AG04450 (cell line): ENCODE measurements at regions not wholly inside any gene's neighbourhood (a gene's known extent, or its start where the extent isn't known, plus 50 kb on each side); places are given as distances from the start of the nearest gene placed in this dataset.

ENCODE experiments used
- CTCF ChIA-PET: fragments of 300-600, 350-600 bp; formaldehyde crosslinking; extraction: SDS; loops from one replicate; lab custom pipeline; 2022; ENCODE audit warnings: antibody characterized with exemption, inconsistent platforms; lab: Charles Lee
- POLR2A ChIA-PET: fragments of 350-600 bp; formaldehyde crosslinking; extraction: SDS; loops from one replicate; lab custom pipeline; 2021; ENCODE audit warnings: antibody characterized with exemption, inconsistent platforms; lab: Yijun Ruan, JAX
- DNase-seq: peaks from one replicate; pipeline ENCODE4 v3.0.0-alpha.2; 2011; ENCODE audit warnings: low read depth, low spot score
- H3K27ac ChIP-seq: one replicate; pipeline ENCODE4 v1.5.1; 2012; ENCODE audit warnings: low read depth, low read length, control low read depth
- H3K27me3 ChIP-seq: one replicate; pipeline ENCODE4 v1.6.0; 2012; ENCODE audit warnings: low read length; ENCODE audit not compliant: control insufficient read depth, insufficient read depth
- H3K4me3 ChIP-seq: 2 replicates; pipeline ENCODE4 v1.5.1; 2011; ENCODE audit warnings: mild to moderate bottlenecking, low read depth, low read length, control low read depth
- H3K9me3 ChIP-seq: 2 replicates; pipeline ENCODE4 v1.5.1; 2012; ENCODE audit warnings: low read length; ENCODE audit not compliant: control insufficient read depth, insufficient read depth
- TF ChIP-seq, protein P1 (sequence below): IDR thresholded peaks from 2 replicates; pipeline ENCODE4 v1.5.1; 2011; ENCODE audit warnings: low read depth, low read length, control low read depth, inconsistent platforms

DNA sequence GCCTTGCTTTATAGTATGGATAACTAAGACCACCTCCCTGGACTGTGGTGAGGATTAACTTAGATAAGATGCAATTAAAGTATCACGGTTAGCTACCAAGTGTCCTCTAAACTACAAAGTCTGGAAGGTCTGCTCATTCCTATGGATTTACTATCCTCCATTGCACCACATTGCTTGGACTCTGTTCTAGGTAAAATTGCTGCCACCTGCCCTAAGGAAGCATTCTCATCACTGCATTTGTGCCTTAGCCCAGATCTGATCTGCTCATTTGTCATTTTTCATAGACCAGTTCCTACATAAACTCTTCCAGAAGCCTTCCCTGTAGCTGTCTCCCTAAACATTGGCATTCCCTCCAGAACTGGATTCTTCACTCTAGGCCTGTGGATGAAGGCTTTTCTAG, 380.0 kb downstream of the INSC start:
- TF ChIP-seq, protein P1, sequence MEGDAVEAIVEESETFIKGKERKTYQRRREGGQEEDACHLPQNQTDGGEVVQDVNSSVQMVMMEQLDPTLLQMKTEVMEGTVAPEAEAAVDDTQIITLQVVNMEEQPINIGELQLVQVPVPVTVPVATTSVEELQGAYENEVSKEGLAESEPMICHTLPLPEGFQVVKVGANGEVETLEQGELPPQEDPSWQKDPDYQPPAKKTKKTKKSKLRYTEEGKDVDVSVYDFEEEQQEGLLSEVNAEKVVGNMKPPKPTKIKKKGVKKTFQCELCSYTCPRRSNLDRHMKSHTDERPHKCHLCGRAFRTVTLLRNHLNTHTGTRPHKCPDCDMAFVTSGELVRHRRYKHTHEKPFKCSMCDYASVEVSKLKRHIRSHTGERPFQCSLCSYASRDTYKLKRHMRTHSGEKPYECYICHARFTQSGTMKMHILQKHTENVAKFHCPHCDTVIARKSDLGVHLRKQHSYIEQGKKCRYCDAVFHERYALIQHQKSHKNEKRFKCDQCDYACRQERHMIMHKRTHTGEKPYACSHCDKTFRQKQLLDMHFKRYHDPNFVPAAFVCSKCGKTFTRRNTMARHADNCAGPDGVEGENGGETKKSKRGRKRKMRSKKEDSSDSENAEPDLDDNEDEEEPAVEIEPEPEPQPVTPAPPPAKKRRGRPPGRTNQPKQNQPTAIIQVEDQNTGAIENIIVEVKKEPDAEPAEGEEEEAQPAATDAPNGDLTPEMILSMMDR, result no peak
- ChIA-PET POLR2A (no interaction called here), CTCF (no interaction called here)
- Histone ChIP-seq H3K27ac (no peak overlapping the region), H3K27me3 (no peaks in the 10 kb centered on the region), H3K4me3 (no peak overlapping the region), H3K9me3 (no peaks in the 10 kb centered on the region)
- no peak for DNase-seq

DNA sequence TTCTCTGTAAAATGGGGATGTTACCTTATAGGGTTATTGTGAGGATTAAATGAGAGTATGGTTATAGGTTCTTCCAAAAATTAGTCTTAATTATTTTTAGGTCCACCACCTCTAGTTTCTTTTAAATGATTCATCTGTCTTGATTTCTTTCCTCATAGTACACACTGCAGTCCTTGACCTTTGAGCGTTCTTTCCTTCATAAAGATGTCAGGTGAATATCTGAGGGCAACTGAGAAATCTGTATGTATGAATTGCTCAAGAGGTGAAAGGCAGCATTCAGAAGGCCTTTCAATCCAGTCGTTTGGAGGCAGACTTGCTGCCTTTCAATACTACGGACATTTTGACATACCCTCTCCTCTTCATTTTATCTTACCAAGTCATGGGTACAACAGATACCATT, 380.7 kb downstream of the INSC start:
- no peak for DNase-seq
- ChIA-PET CTCF (no interaction called here), POLR2A (no interaction called here)
- Histone ChIP-seq H3K4me3 (no peak overlapping the region), H3K9me3 (no peaks in the 10 kb centered on the region), H3K27me3 (no peaks in the 10 kb centered on the region), H3K27ac (no peak overlapping the region)
- TF ChIP-seq, protein P1, result no peak

DNA sequence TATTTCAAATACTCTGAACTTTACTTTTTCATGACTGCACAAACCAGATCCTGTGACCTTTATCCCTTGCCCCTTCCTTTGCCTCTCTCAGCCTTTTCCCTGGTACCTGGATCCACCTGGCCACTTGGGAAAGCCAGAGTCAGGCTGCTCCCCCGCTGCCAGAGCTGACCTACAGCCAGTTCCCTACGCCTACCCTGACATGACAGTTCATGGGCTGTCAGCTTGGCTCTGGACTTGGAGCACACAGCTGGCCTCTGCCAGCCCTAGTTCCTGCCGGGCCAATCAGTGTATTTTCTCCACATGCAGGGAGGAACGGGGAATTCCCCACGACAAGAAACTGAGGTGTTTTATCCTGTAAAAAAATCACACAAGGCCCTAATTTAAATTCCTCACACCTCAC, 382.6 kb downstream of the INSC start:
- DNase-seq, result no peak
- TF ChIP-seq, protein P1, result no peak
- CTCF ChIA-PET, result no interaction called here
- POLR2A ChIA-PET, result no interaction called here
- H3K9me3 ChIP-seq, result no peaks in the 10 kb centered on the region
- no peaks in the 10 kb centered on the region for H3K27me3 ChIP-seq
- no peak overlapping the region for H3K27ac ChIP-seq
- H3K4me3 ChIP-seq, result no peak overlapping the region

DNA sequence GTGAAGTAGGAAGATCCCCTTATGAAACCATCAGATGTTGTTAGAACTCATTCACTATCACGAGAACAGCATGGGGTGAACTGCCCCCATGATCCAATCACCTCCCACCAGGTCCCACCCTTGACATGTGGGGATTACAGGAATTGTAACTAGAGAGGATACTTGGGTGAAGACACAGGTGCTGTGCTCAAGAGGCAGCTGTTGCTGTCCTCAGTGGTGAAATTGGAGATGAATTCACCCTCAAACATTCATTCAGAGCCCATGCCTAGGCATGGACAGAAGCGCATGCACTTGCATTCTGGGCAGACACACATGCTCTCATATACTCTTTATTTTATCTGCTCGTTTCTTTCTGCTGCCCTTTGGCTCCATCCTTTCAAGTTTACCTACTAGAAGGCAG, 385.0 kb downstream of the INSC start:
- POLR2A ChIA-PET, result no interaction called here
- DNase-seq, result no peak
- Histone ChIP-seq H3K27ac (no peak overlapping the region), H3K9me3 (no peaks in the 10 kb centered on the region), H3K27me3 (no peaks in the 10 kb centered on the region), H3K4me3 (no peak overlapping the region)
- TF ChIP-seq, protein P1, result no peak
- CTCF ChIA-PET, result no interaction called here

DNA sequence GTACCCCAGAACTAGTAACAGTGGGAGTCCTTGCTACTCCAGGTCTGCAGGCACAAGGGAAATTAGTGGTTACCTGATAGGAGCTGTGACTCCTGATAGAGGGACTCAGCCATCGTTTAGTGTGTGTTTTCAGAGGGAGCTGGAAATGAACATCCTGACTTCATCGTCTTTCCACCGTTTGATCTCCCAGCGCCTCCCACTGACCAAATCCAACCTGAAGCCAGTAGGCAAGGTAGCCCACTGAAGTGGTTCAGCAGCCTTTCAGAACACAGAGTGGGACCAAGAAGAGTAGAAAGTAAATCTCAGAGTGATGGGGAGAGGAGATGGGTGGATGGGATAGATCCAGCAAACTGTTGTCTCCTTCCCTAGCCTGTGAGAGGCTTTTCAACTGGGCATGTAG, 385.9 kb downstream of the INSC start:
- H3K4me3 ChIP-seq, result no peak overlapping the region
- ChIA-PET POLR2A (no interaction called here), CTCF (no interaction called here)
- no peak overlapping the region for H3K27ac ChIP-seq
- no peak for DNase-seq
- no peaks in the 10 kb centered on the region for H3K27me3 ChIP-seq
- H3K9me3 ChIP-seq, result no peaks in the 10 kb centered on the region
- TF ChIP-seq, protein P1, result no peak
